SJCRH30 (cell line): ENCODE measurements at regions not wholly inside any gene's neighbourhood (a gene's known extent, or its start where the extent isn't known, plus 50 kb on each side); places are given as distances from the start of the nearest gene placed in this dataset.
A peak's percentile ranks its signal among the peaks of the same experiment; 100 is the strongest.
"Not testable (repeated sequence)": the region's sequence is repeated elsewhere in the genome, so short reads cannot be mapped to it uniquely, and the experiment has no call there.

Experiments used
- DNase-seq, 2 experiments: peaks; one replicate each; pipeline ENCODE4 v3.0.0-alpha.2; 2015 to 2020
- H3K27ac ChIP-seq: fragments of 250-450 bp; sonication (Bioruptor Pico); 2 replicates; pipeline ENCODE4 v1.5.1; 2020; ENCODE audit warnings: mild to moderate bottlenecking, moderate library complexity
- H3K27me3 ChIP-seq: fragments of 250-450 bp; sonication (Bioruptor Pico); 2 replicates; pipeline ENCODE4 v1.5.1; 2020; ENCODE audit warnings: mild to moderate bottlenecking, moderate library complexity
- H3K36me3 ChIP-seq: fragments of 250-450 bp; sonication (Bioruptor Pico); 2 replicates; pipeline ENCODE4 v1.5.1; 2020; ENCODE audit warnings: mild to moderate bottlenecking, moderate library complexity
- H3K4me1 ChIP-seq: fragments of 250-450 bp; sonication (Bioruptor Pico); 2 replicates; pipeline ENCODE4 v1.5.1; 2020; ENCODE audit warnings: mild to moderate bottlenecking, moderate library complexity
- H3K4me3 ChIP-seq: fragments of 250-450 bp; sonication (Bioruptor Pico); 2 replicates; pipeline ENCODE4 v1.5.1; 2020; ENCODE audit warnings: mild to moderate bottlenecking, moderate library complexity
- H3K9me3 ChIP-seq: fragments of 250-450 bp; sonication (Bioruptor Pico); replicated peaks from 2 replicates; pipeline ENCODE4 v1.5.1; 2020; ENCODE audit warnings: mild to moderate bottlenecking, moderate library complexity

DNA sequence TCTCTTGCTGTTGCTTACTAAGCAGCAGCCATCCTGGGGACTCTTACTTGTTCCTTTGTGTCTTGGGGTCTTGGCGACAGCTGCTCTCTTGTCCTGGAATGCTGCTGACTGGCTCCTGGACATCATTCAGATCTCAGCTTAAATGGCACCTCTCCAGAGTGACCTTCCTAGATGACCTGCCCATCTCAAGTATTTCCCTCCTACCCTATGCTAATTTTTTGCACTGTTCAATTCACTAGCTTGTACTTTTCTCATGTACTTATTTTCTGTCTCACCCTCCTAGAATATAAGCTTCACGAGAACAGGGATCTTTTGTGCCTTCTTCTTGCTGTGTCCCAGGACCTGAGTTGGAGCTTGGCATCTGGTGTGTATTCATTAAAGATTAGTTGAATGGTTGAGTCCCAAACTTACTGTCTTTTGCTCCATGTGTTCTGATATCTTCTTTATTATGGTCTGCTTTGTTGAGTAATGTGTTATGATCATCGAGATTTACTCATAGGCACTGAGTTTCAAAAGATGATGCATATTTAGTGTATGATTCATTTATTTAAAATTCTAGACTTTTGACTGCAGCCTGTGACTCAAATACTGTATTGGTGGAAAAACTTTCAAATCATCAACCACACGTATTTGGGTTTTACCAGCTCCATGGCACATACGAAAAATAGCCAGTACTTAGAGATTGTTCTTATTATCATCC, 302.1 kb upstream of the PLGLB2 start:
- H3K4me3 ChIP-seq, H3K4me1 ChIP-seq, H3K27me3 ChIP-seq, DNase-seq, H3K27ac ChIP-seq, H3K9me3 ChIP-seq, H3K36me3 ChIP-seq: not testable (repeated sequence)

DNA sequence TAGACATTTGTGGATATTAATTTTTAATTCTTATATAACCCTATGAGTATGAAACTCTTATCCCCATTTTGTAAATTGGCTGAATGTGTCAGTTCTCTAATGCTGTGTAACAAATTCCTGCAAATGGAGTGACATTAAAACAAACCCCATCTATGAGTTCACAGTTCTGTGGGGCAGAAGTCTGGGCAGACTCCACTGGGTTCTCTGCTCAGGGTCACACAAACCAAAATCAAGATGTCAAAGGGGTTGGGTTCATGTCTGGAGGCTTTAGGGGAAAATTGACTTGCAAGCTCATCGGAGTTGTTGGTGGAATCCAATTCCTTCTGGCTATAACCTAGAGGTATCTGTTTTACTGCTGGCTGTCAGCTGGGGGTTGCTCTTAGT, 301.6 kb upstream of the PLGLB2 start:
- not testable (repeated sequence) for H3K4me1 ChIP-seq, H3K27ac ChIP-seq, H3K27me3 ChIP-seq, DNase-seq, H3K36me3 ChIP-seq, H3K9me3 ChIP-seq, H3K4me3 ChIP-seq

GRCh38 chr2:87449462-87449980, 298.4 kb upstream of the PLGLB2 start:
- not testable (repeated sequence) for H3K27me3 ChIP-seq, H3K36me3 ChIP-seq, H3K9me3 ChIP-seq, H3K4me1 ChIP-seq, H3K27ac ChIP-seq, H3K4me3 ChIP-seq, DNase-seq

DNA sequence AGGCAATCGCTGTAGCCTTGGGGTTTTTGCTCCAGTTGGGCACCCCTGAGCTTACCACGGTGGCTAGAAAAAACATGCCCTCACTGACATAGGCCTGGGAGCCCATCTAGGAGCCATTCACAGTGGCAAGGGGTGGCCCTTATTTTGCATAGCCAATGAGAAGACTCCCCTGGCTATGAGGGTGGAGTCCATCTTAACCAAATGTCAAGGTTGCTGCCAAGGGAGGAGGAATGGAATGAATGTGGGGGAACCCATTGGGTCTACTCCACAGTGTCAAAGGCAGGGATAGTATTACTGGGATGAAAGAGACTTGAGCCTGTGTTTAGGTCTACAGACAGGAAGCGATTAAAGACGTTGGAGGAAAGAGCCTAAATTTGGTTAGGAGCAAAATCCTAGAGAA, 295.7 kb upstream of the PLGLB2 start:
- not testable (repeated sequence) for H3K4me3 ChIP-seq, H3K27ac ChIP-seq, H3K9me3 ChIP-seq, H3K4me1 ChIP-seq, H3K36me3 ChIP-seq, H3K27me3 ChIP-seq, DNase-seq

GRCh38 chr2:87452861-87453260, 295.0 kb upstream of the PLGLB2 start:
- not testable (repeated sequence) for H3K27ac ChIP-seq, DNase-seq, H3K4me3 ChIP-seq, H3K9me3 ChIP-seq, H3K36me3 ChIP-seq, H3K4me1 ChIP-seq, H3K27me3 ChIP-seq

GRCh38 chr2:87453965-87454364, 293.9 kb upstream of the PLGLB2 start:
- peak overlapping the region; percentile 69 for H3K27ac ChIP-seq
- H3K27me3 ChIP-seq, H3K4me3 ChIP-seq, H3K36me3 ChIP-seq, H3K4me1 ChIP-seq, H3K9me3 ChIP-seq: not testable (repeated sequence)
- DNase-seq: peak; percentile 34 to 54

DNA sequence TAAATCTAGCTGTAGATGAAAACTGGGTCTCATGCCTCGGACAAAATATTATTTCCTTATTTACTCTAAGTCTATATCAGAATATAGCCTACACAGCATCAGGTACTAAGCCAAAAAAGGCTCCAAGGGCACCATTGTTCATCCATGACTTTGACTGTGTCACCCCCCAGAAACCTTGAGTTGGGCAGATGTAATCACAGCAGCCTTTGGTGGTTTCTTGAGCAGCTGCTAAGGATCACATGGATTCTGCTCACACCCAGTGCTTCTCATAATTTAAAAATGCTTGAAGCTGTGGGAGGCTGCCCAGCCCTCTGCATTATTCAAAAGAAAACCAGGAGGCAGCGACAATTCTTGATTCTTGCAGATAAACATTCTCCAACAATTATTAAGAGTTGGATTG, 293.5 kb upstream of the PLGLB2 start:
- not testable (repeated sequence) for H3K4me1 ChIP-seq, H3K27me3 ChIP-seq, H3K9me3 ChIP-seq, H3K36me3 ChIP-seq, H3K4me3 ChIP-seq
- DNase-seq: peak; percentile 68
- H3K27ac ChIP-seq: peak overlapping the region; percentile 69

DNA sequence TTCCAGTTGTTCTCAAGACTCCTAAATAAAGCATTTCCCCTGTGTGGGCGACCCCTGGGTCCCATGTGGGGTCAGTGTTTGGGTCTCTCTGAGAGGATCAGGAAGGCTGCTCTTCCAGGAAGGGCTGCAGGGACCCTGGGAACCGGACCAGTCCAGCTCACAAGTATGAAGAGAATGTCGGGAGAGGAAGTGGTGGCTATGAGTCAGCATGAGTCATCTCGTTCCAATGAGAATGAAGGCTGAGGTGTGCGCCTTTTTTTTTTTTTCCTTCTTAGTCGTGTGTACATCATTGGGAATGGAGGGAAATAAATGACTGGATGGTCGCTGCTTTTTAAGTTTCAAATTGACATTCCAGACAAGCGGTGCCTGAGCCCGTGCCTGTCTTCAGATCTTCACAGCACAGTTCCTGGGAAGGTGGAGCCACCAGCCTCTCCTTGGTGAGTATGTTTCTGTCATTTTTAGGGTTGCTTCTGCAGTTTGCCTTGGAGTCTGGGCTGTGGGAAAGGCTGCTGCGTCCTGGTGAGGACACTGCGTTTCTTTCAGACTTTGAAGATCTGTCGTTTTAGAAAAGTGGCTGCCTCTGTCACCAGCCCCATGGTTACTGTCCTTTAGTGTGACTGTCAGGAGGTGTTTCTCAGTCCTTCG, 292.6 kb upstream of the PLGLB2 start:
- not testable (repeated sequence) for H3K27ac ChIP-seq, H3K27me3 ChIP-seq, H3K36me3 ChIP-seq, H3K9me3 ChIP-seq, H3K4me1 ChIP-seq, DNase-seq
- H3K4me3 ChIP-seq: peak overlapping the region; percentile 33; the same call in 1 of the 2 replicates

GRCh38 chr2:87455854-87456249, 292.0 kb upstream of the PLGLB2 start:
- H3K36me3 ChIP-seq, H3K27me3 ChIP-seq, H3K4me1 ChIP-seq, H3K27ac ChIP-seq, H3K9me3 ChIP-seq, H3K4me3 ChIP-seq: not testable (repeated sequence)
- DNase-seq: peak in 1 of 2 experiments; percentile 61

GRCh38 chr2:87456477-87457128, 291.3 kb upstream of the PLGLB2 start:
- Histone ChIP-seq H3K27ac (peak overlapping the region; percentile 86), H3K4me3 (peak overlapping the region; percentile 78)
- not testable (repeated sequence) for H3K9me3 ChIP-seq, H3K4me1 ChIP-seq, H3K36me3 ChIP-seq, H3K27me3 ChIP-seq
- peak; percentile 44 to 57 for DNase-seq

DNA sequence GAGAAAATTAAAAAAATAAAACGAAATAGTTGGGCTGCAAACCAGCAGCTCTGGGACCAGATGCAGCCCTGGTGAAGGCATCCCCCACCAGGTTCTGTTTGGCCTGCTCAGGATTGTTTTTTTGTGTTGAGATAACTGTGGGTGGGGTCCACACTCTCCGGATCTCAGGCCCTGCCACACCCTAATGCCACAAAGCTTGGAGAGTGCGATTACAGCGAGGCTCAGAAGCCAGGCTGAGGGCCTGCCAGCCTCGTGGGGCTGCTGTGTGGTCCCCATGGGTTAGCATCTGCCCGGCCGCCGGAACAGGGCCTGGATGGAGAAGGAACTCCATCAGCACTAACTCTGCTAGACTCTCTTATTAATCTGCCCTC, 290.8 kb upstream of the PLGLB2 start:
- H3K36me3 ChIP-seq, H3K4me3 ChIP-seq, H3K27ac ChIP-seq, H3K4me1 ChIP-seq, H3K27me3 ChIP-seq, DNase-seq, H3K9me3 ChIP-seq: not testable (repeated sequence)

- H3K9me3 ChIP-seq, DNase-seq, H3K27ac ChIP-seq, H3K36me3 ChIP-seq, H3K4me3 ChIP-seq, H3K4me1 ChIP-seq, H3K27me3 ChIP-seq: not testable (repeated sequence)
These were observed 288.9 kb upstream of the PLGLB2 start for GRCh38 chr2:87458938-87459337.

DNA sequence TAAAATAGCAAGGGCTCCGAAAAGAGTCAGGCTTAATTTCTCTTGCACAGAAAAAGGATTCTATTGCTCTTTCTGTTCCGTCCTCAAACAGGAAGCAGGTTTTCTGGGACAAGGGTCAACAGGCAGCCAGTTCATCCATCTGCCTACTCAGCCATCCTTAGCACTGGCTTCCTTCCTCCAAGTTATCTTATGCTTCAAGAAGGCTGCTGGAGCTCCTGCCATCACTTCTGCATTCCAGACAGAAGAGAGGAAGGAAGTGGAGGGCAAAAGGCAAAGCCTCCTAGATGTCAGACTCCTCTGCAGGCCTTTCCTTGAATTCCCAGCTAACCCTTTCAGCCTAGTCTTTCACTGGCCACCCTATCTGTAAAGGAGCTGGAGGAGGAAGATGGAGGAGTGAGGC, 287.8 kb upstream of the PLGLB2 start:
- H3K27me3 ChIP-seq, H3K9me3 ChIP-seq, H3K27ac ChIP-seq, H3K4me3 ChIP-seq, H3K4me1 ChIP-seq, DNase-seq, H3K36me3 ChIP-seq: not testable (repeated sequence)

DNA sequence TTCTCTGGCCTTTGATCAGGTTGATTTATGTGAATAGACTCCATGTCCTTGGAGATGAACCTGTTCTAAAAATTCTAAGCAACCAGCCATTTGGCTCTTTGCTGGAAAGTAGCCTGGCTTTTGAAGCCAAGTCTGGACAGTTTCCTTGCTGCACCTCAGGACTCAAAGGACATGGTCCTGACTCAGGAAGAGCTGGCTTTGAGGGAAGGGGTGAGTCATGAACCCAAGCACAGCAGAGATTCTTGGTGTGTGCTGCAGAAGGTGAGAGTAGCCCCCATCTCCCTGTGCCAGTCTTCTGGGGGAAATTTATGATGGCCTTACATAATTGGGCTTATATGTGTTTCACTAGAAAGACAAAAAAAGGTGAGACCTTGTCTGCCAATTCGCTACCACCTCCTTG, 287.2 kb upstream of the PLGLB2 start:
- not testable (repeated sequence) for H3K27me3 ChIP-seq, H3K9me3 ChIP-seq, H3K4me3 ChIP-seq, H3K36me3 ChIP-seq, DNase-seq, H3K27ac ChIP-seq, H3K4me1 ChIP-seq

DNA sequence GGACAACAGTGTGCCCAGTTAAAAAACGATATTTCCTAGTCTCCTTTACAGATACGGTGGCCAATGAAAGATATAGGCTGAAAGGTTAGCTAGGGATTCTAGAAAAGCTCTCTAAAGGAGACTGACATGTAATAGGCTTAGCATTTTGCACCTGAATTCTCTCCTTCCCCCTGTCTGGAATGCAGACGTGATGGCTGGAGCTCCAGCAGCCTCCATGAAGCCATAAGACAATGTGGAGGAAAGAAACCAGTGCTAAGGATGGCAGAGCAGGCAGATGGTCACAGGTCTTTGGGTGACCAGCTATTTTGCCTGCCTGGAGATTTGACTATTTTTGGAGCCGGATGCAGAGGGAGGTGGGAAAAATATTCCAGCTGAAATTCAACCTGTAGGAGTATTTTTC, 286.2 kb upstream of the PLGLB2 start:
- not testable (repeated sequence) for H3K9me3 ChIP-seq, H3K27ac ChIP-seq, H3K36me3 ChIP-seq, H3K27me3 ChIP-seq, DNase-seq, H3K4me1 ChIP-seq, H3K4me3 ChIP-seq

DNA sequence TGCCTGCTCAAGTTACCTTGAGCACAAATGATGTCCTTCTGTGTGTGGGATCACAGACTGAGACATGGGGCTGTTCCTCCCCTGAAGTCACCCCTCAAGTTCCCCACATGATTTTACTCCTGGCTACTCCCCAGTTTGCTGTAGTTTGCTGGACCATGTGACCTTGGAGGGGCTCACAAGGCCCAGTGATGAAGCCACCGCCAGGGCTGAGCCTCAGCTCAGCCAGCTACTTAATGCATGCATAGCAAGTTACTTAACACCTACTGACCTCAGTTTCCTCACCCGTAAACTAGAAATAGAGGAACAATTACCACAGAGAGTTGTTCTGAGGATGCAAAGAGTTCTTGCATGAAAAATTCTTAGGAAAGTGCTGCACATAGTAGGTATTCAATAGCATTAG, 283.7 kb upstream of the PLGLB2 start:
- not testable (repeated sequence) for H3K36me3 ChIP-seq, H3K27ac ChIP-seq, H3K4me3 ChIP-seq, H3K9me3 ChIP-seq, H3K27me3 ChIP-seq, DNase-seq, H3K4me1 ChIP-seq
